Right kidney (tissue), 1 donor: ENCODE measurements at regions not wholly inside any gene's neighbourhood (a gene's known extent, or its start where the extent isn't known, plus 50 kb on each side); places are given as distances from the start of the nearest gene placed in this dataset.
"Not testable (repeated sequence)": the region's sequence is repeated elsewhere in the genome, so short reads cannot be mapped to it uniquely, and the experiment has no call there.

Source experiments
- DNase-seq: peaks from one replicate; pipeline ENCODE4 v3.0.0-alpha.2; 2016

DNA sequence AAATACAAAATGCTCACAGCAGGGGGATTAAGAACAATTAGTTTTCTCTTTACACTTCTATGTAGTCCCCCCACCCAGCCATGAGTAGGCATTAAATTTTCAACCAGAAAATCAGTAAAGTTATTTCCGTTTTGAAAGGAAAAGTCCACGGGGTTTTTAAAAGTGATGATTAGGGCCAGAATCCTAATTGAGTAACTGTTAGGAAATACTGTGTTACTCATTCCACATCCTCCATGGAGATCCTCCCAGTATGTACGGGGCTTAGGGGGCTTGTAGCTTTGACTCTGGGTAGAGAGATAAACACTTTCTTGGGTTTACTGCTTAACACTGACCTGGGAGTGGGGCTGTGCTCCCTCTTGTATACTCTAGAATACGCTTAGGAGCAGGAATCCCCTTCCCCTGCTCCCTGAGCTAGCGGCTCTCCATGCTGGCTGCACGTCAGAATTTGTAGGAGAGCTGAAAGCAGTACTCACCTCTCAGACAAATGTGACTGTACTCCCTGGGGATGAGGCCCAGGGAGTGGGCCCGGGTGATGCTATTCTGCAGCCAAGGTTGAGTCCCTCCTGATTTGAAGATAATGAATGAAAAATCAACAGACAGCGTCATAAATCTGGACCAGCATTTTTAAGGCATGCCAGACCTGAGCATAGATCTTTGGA lies 100.5 kb downstream of the SLC4A3 start:
- DNase-seq = no peak

DNA sequence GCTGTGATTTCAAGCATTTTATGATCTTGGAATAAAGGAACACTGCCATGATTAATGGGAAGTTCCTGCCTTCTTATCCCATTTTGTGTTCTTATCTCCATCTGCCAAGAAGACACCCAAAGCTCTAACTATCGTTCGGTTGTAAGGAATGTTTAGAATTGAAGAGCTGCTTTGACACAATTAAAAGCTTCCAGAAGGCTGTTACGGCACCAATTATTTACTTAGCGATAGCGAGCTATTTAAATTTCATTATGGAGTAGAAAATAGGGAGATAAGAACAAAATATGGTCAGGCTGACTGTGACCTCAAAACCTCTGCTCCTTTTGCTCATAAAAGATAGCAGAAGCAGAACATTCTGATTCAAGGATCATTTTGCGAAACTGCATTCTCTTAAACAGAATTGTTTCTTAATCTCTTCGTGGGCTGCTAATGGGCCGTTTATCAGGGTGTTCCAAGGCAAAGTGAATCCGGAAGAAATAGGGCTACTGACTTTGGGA lies 101.6 kb downstream of the SLC4A3 start:
- DNase-seq = no peak

DNA sequence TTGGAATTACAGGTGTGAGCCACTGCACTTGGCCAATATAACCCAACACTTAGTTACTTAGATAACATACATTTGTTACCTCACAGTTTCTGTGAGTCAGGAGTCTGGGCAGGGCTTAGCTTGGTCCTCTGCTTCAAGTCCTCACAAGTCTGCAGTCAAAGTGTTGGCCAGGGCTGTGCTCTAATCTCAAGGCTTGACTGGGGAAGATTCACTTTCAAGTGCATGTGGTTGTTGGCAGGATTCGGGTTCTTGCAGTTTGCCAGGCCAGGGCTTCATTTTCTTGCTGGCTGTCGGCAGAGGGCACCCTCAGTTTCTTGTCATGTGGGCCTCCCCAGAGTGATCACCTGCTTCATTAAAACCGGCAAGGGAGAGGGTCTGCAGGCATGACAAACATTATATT lies 103.7 kb downstream of the SLC4A3 start:
- DNase-seq = no peak

DNA sequence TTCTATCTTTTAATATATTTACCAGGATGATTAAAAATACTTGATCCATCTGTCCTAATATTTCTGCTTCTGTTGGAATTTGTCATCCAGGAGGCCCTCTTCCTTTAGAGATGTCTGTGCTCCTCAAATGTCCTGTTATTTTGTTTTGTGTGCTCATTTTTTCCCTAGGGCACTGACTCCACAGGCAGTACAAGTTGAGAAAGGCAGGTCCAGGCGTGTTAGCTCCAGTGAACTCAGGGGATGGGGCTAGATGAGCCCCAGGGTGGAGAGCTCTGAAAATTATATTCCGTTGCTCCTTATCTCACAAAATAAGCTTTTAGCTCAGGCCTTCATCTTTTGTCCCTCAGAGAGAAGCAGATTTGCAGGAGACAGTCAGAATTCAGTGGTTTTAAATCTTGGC lies 105.7 kb downstream of the SLC4A3 start:
- no peak for DNase-seq

DNA sequence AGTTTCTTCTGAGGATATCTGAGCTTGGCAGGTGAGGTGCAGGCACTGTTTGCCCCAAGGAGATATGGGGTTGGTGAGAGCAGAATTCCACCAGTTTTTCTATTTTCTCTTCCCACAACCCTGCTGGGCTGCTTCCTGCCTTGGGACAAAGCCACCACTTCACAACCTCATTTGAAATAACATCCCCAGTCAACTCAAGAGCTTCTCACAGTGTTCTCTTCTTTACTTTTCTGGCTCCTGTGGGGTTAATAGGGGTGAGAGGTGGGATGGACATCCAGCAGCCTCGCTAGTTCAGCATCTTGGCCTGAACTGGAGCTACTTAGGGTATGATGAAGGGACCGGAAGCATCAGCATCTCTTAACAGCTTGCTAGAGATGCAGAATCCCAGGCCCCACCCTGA lies 106.3 kb downstream of the SLC4A3 start:
- DNase-seq = no peak

DNA sequence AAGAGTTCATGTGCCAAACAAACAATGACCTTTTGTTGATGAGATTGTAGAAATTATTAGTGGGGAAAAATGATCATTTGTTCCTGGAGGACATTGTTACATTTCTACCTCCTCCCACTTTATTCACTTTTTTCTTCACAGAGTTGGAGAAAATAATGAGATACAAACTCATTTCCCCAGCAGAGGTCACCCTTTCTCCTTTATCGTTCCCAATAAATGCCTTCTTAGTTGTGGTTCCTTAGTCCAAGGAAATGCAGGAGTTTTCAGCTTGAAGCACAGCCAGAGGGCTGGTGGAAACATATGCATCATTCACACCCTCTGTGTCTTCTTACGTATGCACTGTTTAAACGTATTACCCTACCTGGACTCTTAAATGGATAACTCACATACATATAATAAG lies 108.8 kb downstream of the SLC4A3 start:
- DNase-seq = peak; percentile 45

DNA sequence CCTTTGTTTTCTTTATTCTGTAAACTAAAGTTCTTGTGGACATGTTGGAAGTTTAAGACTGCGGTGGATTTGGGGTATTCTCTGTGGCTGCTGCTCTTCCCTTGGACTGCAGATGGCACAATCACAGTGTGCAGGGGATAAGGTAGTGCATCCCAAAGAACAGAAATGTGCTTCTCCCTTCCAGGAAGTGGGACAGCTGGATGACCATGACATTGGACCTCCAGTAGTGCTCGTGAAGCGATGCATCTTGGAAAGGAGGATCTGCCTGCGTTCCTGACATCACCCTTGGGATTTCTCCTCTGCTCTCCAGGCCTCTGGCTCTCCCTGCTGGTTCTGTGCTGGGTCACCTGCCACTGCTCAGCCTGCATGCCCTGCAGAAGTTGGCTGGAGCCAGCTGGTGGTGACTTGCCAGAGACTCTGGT lies 109.9 kb downstream of the SLC4A3 start:
- DNase-seq = peak; percentile 57

DNA sequence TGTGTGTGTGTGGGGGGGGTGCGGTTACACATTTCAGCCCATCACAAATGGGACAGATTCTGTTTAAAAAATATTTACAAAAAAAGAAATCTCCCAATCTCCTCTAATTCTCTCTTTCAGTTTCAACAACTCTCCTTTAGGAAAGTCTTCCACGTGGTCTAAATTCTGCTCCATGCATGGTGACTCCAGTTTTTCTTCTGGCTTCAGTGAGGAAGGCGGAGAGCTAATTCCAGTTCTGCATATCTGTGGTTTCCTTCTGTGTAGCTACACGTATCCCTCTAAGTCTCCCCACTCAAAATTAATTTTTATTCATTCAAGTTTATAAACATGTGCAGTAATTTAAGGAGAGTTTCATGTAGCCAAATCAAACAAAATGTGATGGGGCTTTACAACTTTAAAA lies 111.6 kb downstream of the SLC4A3 start:
- DNase-seq = no peak

DNA sequence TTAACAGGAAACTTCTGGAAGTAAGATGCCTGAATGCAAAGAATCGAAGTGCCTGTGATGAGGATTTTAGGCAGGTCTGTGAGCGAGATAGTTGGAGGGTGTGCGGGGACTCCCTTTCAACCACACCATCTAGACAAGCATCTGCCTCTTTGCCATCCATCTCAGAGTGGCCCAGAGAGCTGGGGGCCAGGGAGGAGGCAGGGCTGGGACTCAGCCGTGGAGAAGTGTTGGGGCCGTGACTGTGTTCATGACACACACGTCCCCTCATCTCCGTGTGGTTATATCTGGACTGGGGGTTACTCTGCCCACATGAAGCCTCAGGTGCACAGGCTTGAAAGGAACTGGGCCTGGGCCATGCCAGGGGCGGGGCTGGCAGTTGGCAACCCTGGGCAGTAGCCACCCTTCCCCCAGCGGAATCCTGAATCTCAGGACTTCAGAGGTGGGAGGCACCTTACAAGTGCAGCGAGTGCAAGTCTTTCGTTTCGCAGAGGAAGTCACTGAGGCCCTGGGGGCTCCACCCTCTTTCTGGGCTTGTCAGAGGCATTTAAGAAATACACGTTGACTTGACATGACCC lies 112.5 kb downstream of the SLC4A3 start:
- DNase-seq = no peak

DNA sequence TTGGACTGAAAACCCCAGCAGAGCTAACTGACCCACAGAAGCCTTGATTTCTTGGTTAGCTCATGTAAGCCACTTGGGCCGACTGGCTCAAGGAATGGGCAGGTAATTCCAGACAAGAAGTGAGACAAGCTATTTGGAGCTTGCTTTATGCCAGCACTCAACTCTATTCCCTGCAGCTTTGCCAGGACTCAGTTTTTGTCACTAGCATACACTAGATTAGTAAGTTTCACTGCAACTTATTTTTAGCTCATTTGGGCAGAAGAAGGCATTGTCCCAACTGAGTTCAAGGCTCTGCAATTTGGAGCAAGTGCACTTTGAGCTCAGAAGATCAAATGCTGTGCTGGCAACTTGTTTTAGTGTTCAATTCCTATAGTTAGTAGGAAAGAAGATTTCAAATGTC lies 116.1 kb downstream of the SLC4A3 start:
- DNase-seq = no peak

DNA sequence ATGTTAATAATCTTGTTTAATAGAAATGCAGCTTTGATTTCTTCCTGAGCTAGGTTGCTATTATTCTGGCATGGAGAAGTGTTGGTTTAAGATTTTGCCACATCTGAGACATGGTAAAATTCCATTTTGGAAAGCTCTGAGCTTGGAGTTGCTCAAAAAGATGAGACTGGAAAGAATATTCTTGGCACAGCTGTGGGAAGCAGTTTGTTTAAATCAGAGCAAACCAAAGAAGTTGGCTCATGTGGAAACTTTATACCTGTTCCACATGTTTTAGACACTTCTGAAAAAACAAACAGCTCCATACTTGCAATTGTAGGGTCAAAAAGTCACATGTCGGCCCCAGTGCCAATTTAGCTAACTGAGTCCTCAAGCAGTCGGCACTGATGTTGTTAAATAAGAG lies 116.6 kb downstream of the SLC4A3 start:
- DNase-seq = no peak

DNA sequence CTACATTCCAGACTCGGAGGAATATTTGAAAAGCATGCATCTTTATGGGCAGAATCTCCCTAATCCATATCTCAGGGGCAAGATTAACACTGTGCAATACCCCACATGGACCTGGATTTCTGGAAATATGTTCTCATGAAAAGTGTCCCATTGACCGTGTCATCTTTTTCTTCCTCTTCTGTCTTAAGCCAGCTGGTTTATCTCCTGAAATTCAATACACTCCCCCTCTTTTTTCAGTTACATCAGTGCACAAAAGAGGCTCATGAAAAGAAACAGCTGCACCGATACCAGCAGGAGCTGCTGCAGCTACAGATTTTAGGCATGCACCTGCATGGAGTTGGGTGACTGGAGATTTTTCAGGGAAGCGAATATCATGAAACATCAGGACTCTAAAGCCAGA lies 117.2 kb downstream of the SLC4A3 start:
- peak; percentile 50 for DNase-seq

DNA sequence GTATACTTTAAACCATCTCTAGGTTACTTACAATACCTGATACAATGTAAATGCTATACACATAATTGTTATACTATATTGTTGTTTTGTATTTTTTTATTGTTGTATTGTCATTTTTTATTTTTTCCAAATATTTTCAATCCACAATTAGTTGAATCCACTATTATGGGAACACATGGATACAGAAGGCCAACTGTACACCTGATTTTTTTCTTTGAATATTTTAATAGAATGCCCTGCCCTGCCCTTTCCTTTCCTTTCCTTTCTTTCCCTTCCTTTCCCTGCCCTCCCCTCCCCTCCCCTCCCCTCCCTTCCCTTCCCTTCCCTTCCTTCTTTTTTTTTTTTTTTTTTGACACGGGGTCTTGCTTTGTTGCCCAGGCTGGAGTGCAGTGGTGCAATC lies 120.2 kb downstream of the SLC4A3 start:
- DNase-seq = no peak

DNA sequence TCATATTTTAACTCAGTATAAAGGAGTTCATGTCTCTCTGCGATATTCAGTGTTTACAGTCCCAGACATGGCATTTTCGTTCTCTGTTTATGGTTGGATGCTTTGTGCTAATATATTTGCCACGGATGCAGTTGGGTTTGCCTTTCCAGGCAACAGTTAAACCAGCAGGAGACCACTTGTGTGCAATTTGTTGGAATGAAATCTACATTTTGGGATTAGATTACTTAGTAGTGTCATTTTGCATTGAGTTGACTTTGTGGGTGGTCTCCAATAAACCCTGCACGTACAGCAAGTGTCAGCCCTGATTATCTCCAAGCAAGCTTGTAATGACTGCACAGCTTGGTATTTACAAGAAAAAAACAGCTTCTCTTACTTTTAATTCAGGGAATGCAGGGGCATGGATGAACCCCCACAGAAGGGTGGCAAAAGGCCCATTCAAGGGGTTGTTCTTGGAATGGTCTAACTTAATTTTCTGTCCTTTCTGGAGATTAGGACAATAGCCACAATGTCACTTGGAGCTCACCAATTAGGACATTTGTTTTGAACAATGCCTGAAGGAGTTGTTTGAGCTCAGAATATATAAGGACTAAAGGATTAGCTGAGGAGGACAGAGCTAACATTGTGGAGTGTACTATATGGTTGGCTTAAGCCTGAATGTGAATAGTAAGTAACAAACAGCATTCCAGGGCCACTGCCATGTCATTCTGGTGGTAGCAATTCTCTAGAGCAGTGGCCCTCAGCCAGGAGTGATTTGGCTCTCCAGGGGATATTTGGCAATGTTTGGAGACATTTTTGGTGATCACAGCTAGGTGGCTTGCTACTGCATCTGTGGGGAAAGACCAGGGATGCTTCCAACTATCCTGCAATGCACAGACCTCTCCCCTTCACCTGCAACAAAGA lies 121.5 kb downstream of the SLC4A3 start:
- DNase-seq = no peak

DNA sequence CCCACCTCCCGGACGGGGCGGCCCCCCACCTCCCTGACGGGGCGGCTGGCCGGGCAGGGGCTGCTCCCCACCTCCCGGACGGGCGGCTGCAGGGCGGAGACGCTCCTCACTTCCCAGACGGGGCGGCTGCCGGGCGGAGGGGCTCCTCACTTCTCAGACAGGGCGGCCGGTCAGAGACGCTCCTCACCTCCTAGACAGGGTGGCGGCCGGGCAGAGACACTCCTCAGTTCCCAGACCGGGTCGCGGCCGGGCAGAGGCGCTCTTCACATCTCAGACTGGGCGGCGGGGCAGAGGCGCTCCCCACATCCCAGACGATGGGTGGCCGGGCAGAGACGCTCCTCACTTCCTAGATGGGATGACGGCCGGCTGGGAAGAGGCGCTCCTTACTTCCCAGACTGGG lies 123.7 kb downstream of the SLC4A3 start:
- not testable (repeated sequence) for DNase-seq

DNA sequence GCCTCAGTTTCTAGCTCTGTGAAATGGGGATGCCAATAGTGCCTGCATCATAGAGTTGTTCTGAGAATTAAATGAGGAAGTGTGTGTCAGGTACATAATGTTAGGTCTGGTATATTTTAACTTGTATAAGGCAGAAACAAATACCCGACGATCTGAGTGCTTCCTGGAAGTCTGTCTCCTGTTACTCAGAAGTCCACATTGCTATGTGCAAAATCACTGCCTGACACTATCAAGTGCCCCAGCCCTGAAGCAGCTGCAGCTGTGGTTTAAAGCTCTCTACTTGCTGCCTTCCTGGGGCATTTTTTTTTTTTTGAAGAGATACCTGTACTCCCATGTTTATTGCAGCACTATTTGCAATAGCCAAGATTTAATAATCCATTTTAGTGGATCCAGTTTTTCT lies 125.3 kb downstream of the SLC4A3 start:
- no peak for DNase-seq

DNA sequence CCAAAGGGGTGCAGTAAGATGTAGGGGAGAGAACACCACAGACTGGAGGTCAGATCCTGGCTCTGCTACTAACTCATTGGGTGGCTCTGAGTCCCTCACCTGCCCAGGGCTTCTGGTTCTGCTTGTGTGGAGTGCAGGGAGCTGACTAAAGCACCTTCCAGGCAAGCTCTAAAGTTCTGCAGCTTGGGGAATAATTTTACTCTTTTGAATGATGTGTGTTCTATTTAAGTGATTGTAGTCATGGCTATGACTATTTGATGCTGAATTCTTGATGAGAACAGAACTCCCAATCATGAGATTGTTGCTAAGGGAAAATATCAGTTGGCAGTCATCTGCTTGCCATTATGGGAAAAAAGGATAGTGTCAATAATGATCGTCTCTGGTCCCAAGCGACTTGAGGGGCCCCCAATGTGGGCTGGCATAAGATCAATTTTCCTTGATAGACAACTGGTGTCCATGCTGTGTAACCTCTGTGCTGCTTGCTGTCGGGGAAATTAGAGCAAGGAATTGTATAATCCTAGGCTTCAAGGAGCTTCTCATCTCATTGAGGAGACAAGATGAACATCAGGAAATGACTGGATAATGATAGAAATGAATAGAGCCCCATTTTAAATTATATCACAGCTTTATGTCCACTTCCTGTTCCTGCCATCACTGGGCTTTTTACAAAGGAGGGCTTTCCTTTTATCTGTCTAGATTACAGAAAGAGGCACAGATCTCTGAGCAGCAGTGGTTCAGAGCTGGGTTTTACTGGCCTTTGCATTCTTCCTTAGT lies 131.7 kb downstream of the SLC4A3 start:
- no peak for DNase-seq

DNA sequence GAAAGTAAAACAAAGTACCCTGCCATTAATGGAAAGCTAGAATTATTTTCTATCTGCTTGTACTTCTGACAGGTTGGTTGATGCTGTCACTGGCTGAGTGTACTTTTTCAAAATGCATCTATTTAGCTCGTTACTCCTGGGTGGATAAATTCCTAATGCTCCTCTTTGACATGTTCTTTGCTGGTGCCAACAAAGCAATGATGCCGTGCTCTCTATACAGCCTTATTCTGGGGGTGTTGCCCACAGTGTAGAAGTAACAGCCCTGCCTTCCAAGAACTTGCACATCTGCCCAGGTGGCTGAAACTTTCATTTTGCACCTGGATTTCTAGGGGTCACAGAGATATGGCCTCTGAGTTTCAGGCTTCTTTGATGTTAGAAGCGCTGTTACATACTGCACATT lies 132.4 kb downstream of the SLC4A3 start:
- no peak for DNase-seq

DNA sequence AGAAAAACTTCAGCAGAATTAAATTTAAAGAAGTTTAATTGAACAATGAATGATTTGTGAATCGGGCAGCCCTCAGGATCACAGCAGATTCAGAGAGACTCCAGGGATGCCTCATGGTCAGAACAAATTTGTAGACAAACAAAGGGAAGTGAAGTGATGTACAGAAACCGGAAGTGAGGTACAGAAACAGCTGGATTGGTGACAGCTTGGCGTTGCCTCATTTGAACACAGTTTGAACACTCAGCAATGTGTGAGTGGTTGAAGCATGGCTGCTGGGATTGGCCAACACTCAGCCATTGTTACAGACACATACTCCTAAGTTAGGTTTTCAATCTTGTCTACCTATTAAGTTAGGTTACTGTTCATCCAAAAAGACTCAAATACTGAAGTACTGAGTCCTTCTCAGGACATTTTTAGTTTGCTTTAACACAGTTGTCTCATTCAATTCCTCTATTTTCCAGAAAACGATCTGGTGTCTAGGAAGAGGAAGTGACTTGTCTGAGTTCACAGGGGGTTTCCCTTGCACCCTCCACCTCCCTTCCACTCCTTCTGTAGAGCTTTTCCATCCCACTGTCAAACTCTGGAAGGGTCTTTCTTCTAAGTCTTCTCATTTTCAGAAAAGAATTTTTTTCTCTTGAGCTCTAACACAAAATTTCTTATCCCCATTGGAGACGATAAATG lies 137.9 kb downstream of the SLC4A3 start:
- DNase-seq = no peak

DNA sequence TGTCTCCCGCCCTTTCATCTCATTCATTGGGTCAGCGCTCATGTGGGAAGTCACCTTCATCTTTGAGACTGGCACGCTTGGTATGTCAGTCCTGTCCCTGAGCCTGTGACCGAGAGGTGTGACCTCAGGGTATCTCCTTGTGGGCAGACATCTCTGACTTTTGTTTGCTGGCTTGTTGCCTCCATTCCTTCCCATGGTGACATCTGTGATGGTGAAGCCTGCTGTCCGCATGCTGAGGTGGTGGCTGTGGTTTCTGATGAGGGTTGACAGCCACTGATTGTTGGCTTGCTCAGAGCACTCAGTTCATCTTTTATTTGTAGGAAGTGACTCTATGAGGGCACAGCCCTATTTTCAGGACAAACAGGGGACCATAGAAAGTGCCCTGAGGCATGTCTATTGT lies 139.2 kb downstream of the SLC4A3 start:
- no peak for DNase-seq

DNA sequence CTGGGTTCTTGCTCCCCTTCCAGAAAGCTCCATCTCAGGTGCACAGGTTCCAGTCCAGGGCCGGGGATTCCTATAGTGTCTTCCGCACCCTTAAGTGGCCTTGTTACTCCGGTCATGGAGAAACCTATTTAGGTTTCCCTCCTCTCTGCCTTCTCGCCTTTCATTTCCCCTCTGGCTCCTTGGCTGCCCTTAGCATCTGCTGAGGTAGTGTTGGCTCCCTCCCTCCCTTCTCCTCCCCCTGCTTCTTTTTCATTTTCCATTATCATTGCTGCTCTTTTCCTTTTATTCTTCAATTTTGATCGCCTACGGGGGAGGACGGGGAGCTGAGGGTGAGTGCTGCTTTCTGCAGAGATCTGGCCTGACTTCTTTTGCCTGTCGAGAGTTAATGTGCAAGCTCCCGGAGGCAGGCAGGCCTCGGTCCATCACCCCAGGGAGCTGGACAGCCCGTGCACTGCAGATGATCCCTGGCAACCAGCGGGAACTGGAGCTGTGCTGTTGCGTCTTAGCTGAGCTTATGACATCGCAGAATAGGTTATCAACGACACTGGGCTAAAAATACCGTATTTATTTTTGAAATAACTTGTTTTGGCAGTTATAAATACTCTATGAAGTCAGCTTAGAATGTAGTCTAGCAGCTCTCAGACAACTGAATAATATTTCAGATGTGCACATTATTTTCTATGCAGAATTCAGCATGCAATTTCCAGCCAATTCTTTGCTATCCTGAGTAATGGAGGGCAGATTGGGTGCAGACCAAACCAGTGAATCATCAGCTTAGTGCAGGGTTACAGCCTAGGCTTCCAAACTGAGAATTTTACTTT lies 141.9 kb downstream of the SLC4A3 start:
- DNase-seq = peak; percentile 25
